ENCODE measurements at regions not wholly inside any gene's neighbourhood (a gene's known extent, or its start where the extent isn't known, plus 50 kb on each side); places are given as distances from the start of the nearest gene placed in this dataset.
A peak's percentile ranks its signal among the peaks of the same experiment; 100 is the strongest.

GRCh38 chr6:14832427-14832826 is 413.4 kb upstream of the JARID2 start:
- H3K4me1 ChIP-seq (ENCODE audit: control insufficient read depth in 5 of 5, insufficient read depth in 5 of 5, low read length in 5 of 5): peaks cover 0 to 4% (median 0%) of the 10 kb centered on the region in 5 donors
- H3K9ac ChIP-seq (ENCODE audit: insufficient read depth in 1 of 2, low read length in 2 of 2): no peak overlapping the region
- TF ChIP-seq, protein P1, sequence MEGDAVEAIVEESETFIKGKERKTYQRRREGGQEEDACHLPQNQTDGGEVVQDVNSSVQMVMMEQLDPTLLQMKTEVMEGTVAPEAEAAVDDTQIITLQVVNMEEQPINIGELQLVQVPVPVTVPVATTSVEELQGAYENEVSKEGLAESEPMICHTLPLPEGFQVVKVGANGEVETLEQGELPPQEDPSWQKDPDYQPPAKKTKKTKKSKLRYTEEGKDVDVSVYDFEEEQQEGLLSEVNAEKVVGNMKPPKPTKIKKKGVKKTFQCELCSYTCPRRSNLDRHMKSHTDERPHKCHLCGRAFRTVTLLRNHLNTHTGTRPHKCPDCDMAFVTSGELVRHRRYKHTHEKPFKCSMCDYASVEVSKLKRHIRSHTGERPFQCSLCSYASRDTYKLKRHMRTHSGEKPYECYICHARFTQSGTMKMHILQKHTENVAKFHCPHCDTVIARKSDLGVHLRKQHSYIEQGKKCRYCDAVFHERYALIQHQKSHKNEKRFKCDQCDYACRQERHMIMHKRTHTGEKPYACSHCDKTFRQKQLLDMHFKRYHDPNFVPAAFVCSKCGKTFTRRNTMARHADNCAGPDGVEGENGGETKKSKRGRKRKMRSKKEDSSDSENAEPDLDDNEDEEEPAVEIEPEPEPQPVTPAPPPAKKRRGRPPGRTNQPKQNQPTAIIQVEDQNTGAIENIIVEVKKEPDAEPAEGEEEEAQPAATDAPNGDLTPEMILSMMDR (IDR thresholded peaks at IDR 0.05; ENCODE audit: control extremely low read depth, extremely low read depth): no peak
- DNase-seq (no peak), ATAC-seq (ENCODE audit: insufficient read depth, low FRiP score) (no peak)
- WGBS, 2 donors: 62 to 83% methylated on average over 2 of the region's 2 CpGs
- no peak overlapping the region for H3K4me3 ChIP-seq
- H3K9me3 ChIP-seq (ENCODE audit: control insufficient read depth in 4 of 4, insufficient read depth in 3 of 4, low read length in 3 of 4): no peaks in the 10 kb centered on the region
- no peaks in the 10 kb centered on the region for H3K36me3 ChIP-seq (ENCODE audit: control insufficient read depth in 4 of 4, insufficient read depth in 4 of 4, low read length in 4 of 4)
- H3K27ac ChIP-seq (ENCODE audit: low read depth in 1 of 2, low read length in 1 of 2): no peak overlapping the region
- no peaks in the 10 kb centered on the region for H3K27me3 ChIP-seq (ENCODE audit: control insufficient read depth in 3 of 3, insufficient read depth in 3 of 3, low read length in 2 of 3)

GRCh38 chr6:14834851-14835530 is 410.9 kb upstream of the JARID2 start:
- no peak for ATAC-seq (ENCODE audit: insufficient read depth, low FRiP score)
- no peaks in the 10 kb centered on the region for H3K9me3 ChIP-seq (ENCODE audit: control insufficient read depth in 4 of 4, insufficient read depth in 3 of 4, low read length in 3 of 4)
- no peaks in the 10 kb centered on the region for H3K36me3 ChIP-seq (ENCODE audit: control insufficient read depth in 4 of 4, insufficient read depth in 4 of 4, low read length in 4 of 4)
- no peak overlapping the region for H3K27ac ChIP-seq (ENCODE audit: low read depth in 1 of 2, low read length in 1 of 2)
- TF ChIP-seq, protein P1 (IDR thresholded peaks at IDR 0.05; ENCODE audit: control extremely low read depth, extremely low read depth): no peak
- WGBS, 2 donors: 86 to 88% methylated on average over 4 of the region's 4 CpGs
- H3K27me3 ChIP-seq (ENCODE audit: control insufficient read depth in 3 of 3, insufficient read depth in 3 of 3, low read length in 2 of 3): no peaks in the 10 kb centered on the region
- H3K4me3 ChIP-seq: no peak overlapping the region
- peaks cover 0 to 13% (median 7%) of the 10 kb centered on the region in 5 donors for H3K4me1 ChIP-seq (ENCODE audit: control insufficient read depth in 5 of 5, insufficient read depth in 5 of 5, low read length in 5 of 5)
- peak in 1 of 3 donors; percentile 55 for DNase-seq
- H3K9ac ChIP-seq (ENCODE audit: insufficient read depth in 1 of 2, low read length in 2 of 2): no peak overlapping the region

GRCh38 chr6:14837435-14837834 is 408.4 kb upstream of the JARID2 start:
- 88 to 92% methylated on average over 3 of the region's 3 CpGs for WGBS, 2 donors
- Histone ChIP-seq H3K4me1 (ENCODE audit: control insufficient read depth in 5 of 5, insufficient read depth in 5 of 5, low read length in 5 of 5) (peaks cover 0 to 13% (median 4%) of the 10 kb centered on the region in 5 donors), H3K27ac (ENCODE audit: low read depth in 1 of 2, low read length in 1 of 2) (no peak overlapping the region), H3K36me3 (ENCODE audit: control insufficient read depth in 4 of 4, insufficient read depth in 4 of 4, low read length in 4 of 4) (no peaks in the 10 kb centered on the region), H3K9me3 (ENCODE audit: control insufficient read depth in 4 of 4, insufficient read depth in 3 of 4, low read length in 3 of 4) (no peaks in the 10 kb centered on the region), H3K27me3 (ENCODE audit: control insufficient read depth in 3 of 3, insufficient read depth in 3 of 3, low read length in 2 of 3) (no peaks in the 10 kb centered on the region), H3K4me3 (no peak overlapping the region), H3K9ac (ENCODE audit: insufficient read depth in 1 of 2, low read length in 2 of 2) (no peak overlapping the region)
- DNase-seq: no peak
- TF ChIP-seq, protein P1 (IDR thresholded peaks at IDR 0.05; ENCODE audit: control extremely low read depth, extremely low read depth): no peak
- ATAC-seq (ENCODE audit: insufficient read depth, low FRiP score): no peak
